Posterior vena cava (tissue), 2 donors: ENCODE measurements at regions not wholly inside any gene's neighbourhood (a gene's known extent, or its start where the extent isn't known, plus 50 kb on each side); places are given as distances from the start of the nearest gene placed in this dataset.
"Not testable (repeated sequence)": the region's sequence is repeated elsewhere in the genome, so short reads cannot be mapped to it uniquely, and the experiment has no call there.

Experiments used
- DNase-seq: peaks from one replicate; pipeline ENCODE4 v3.0.0-alpha.2; 2020; ENCODE audit warnings: low spot score
- intact Hi-C, 2 donors: fragments of 100-400 bp; cut with DNase I; formaldehyde crosslinking; loops; one replicate each; pipeline versions ENCODE4 v1.14.1 to v1.14.2; 2022 to 2023
- donor health status: DM: yes; HTN: yes; CAD: no.
- donor health status: DM: yes; HTN: yes; CAD: no.

GRCh38 chr11:93032580-93032979, 63.1 kb downstream of the MTNR1B start:
- no peak for DNase-seq
- intact Hi-C loops: no loop called here

GRCh38 chr11:93033093-93033492, 63.6 kb downstream of the MTNR1B start:
- DNase-seq: no peak
- intact Hi-C loops: no loop called here

- DNase-seq: no peak
- intact Hi-C loops: no loop called here
Observed at GRCh38 chr11:93034031-93034722, 64.7 kb downstream of the MTNR1B start.

- intact Hi-C loops: no loop called here
- no peak for DNase-seq
Observed at GRCh38 chr11:93034723-93035039, 65.2 kb downstream of the MTNR1B start.

- DNase-seq: no peak
- intact Hi-C loops: no loop called here
Observed at GRCh38 chr11:93038521-93038920, 69.1 kb downstream of the MTNR1B start.

- no peak for DNase-seq
- intact Hi-C loops: no loop called here
Observed at GRCh38 chr11:93039531-93040240, 70.2 kb downstream of the MTNR1B start.

GRCh38 chr11:93041682-93042081, 72.2 kb downstream of the MTNR1B start:
- DNase-seq: no peak
- intact Hi-C loops: no loop called here

- intact Hi-C loops, DNase-seq: not testable (repeated sequence)
Observed at GRCh38 chr11:93043186-93043585, 73.7 kb downstream of the MTNR1B start.

GRCh38 chr11:93049740-93050139, 80.3 kb downstream of the MTNR1B start:
- no peak for DNase-seq
- intact Hi-C loops: no loop called here

GRCh38 chr11:93051186-93051585, 81.7 kb downstream of the MTNR1B start:
- intact Hi-C loops: no loop called here

GRCh38 chr11:93053864-93054263, 84.4 kb downstream of the MTNR1B start:
- intact Hi-C loops: no loop called here
- DNase-seq: no peak

More at GRCh38 chr11:93051186-93051585, 81.7 kb downstream of the MTNR1B start:
- no peak for DNase-seq

- intact Hi-C loops: no loop called here
- no peak for DNase-seq
Observed at GRCh38 chr11:93054279-93054678, 84.8 kb downstream of the MTNR1B start.

- DNase-seq: no peak
- intact Hi-C loops: no loop called here
Observed at GRCh38 chr11:93054881-93055280, 85.4 kb downstream of the MTNR1B start.

- DNase-seq: no peak
- intact Hi-C loops: no loop called here
Observed at GRCh38 chr11:93059117-93059957, 89.9 kb downstream of the MTNR1B start.

GRCh38 chr11:93063086-93063485, 93.6 kb downstream of the MTNR1B start:
- DNase-seq: no peak
- intact Hi-C loops: loop anchor here in 1 of 2 donors (2.0 kb wide), 1 partner anchor 58 kb away; no protein-coding TSS in a partner anchor

GRCh38 chr11:93065074-93065674, 95.7 kb downstream of the MTNR1B start:
- DNase-seq, intact Hi-C loops: not testable (repeated sequence)

- intact Hi-C loops: no loop called here
- no peak for DNase-seq
Observed at GRCh38 chr11:93067881-93068390, 98.5 kb downstream of the MTNR1B start.

GRCh38 chr11:93072229-93072914, 102.9 kb downstream of the MTNR1B start:
- intact Hi-C loops: no loop called here
- DNase-seq: no peak

GRCh38 chr11:93073026-93073425, 103.6 kb downstream of the MTNR1B start:
- no peak for DNase-seq
- intact Hi-C loops: no loop called here
